Fibroblast of lung (primary cell): ENCODE measurements at regions not wholly inside any gene's neighbourhood (a gene's known extent, or its start where the extent isn't known, plus 50 kb on each side); places are given as distances from the start of the nearest gene placed in this dataset.

Experiments
- DNase-seq, 2 donors: peaks; one replicate each; pipeline versions ENCODE4 v3.0.0 to v3.0.0-alpha.2; 2010; ENCODE audit warnings: low read depth in 2 of 2
- H2AFZ ChIP-seq: 2 replicates; pipeline ENCODE4 v1.5.1; 2012; ENCODE audit warnings: low read length, control low read depth, inconsistent platforms
- H3K27ac ChIP-seq: 2 replicates; pipeline ENCODE4 v1.5.1; 2011; ENCODE audit warnings: low read length, control low read depth; ENCODE audit not compliant: insufficient read depth
- H3K27me3 ChIP-seq: 2 replicates; pipeline ENCODE4 v1.5.1; 2011; ENCODE audit warnings: mild to moderate bottlenecking, low read length; ENCODE audit not compliant: control insufficient read depth, insufficient read depth
- H3K36me3 ChIP-seq: 2 replicates; pipeline ENCODE4 v1.5.1; 2011; ENCODE audit warnings: low read length; ENCODE audit not compliant: control insufficient read depth, insufficient read depth
- H3K4me1 ChIP-seq: 2 replicates; pipeline ENCODE4 v1.5.1; 2011; ENCODE audit warnings: low read length; ENCODE audit not compliant: control insufficient read depth, insufficient read depth; ENCODE audit errors: extremely low read depth
- H3K4me2 ChIP-seq: 2 replicates; pipeline ENCODE4 v1.5.1; 2011; ENCODE audit warnings: low read length, control low read depth; ENCODE audit not compliant: insufficient read depth; ENCODE audit errors: extremely low read depth
- H3K4me3 ChIP-seq, 4 experiments: fragments of 200-600 bp in 1 of 4; sonication (generic) in 1 of 4; replicated peaks in 1 of 4; 2 replicates each; pipeline ENCODE4 v1.5.1; 2011 to 2016; ENCODE audit warnings: low read length in 4 of 4, low read depth in 3 of 4, mild to moderate bottlenecking in 3 of 4, control low read depth in 2 of 4, inconsistent platforms in 1 of 4, mixed read lengths in 1 of 4; ENCODE audit not compliant: insufficient read depth in 1 of 4; ENCODE audit errors: control extremely low read depth in 1 of 4
- H3K79me2 ChIP-seq: 2 replicates; pipeline ENCODE4 v1.5.1; 2012; ENCODE audit warnings: mild to moderate bottlenecking, low read length, inconsistent platforms; ENCODE audit not compliant: control insufficient read depth, insufficient read depth
- H3K9ac ChIP-seq: 2 replicates; pipeline ENCODE4 v1.5.1; 2011; ENCODE audit warnings: mild to moderate bottlenecking, low read length, control low read depth; ENCODE audit not compliant: insufficient read depth
- H3K9me3 ChIP-seq: 2 replicates; pipeline ENCODE4 v1.5.1; 2012; ENCODE audit warnings: low read depth, low read length; ENCODE audit not compliant: control insufficient read depth, insufficient read depth
- H4K20me1 ChIP-seq: 2 replicates; pipeline ENCODE4 v1.5.1; 2011; ENCODE audit warnings: low read length; ENCODE audit not compliant: control insufficient read depth, insufficient read depth; ENCODE audit errors: extremely low read depth
- EZH2 ChIP-seq: IDR thresholded peaks from 2 replicates; pipeline ENCODE4 v1.5.1; 2012; ENCODE audit warnings: low read length, control low read depth, mild to moderate bottlenecking; ENCODE audit errors: missing control alignments
- TF ChIP-seq, protein P1 (sequence below), 2 donors: IDR thresholded peaks in 1 of 2; conservative IDR thresholded peaks in 1 of 2; 1 replicate in 1 of 2; 2 replicates in 1 of 2; pipeline ENCODE4 v1.5.1; 2011 to 2012; ENCODE audit warnings: low read length in 2 of 2, control low read depth in 1 of 2, inconsistent platforms in 1 of 2, low read depth in 1 of 2, mild to moderate bottlenecking in 1 of 2

GRCh38 chr7:113299748-113300147, 181.4 kb upstream of the SMIM30 start:
- Histone ChIP-seq H3K9ac (no peak overlapping the region), H3K27me3 (no peaks in the 10 kb centered on the region), H3K9me3 (no peaks in the 10 kb centered on the region), H3K36me3 (no peaks in the 10 kb centered on the region), H3K4me1 (no peaks in the 10 kb centered on the region), H4K20me1 (no peaks in the 10 kb centered on the region), H3K4me3 (no peak overlapping the region), H3K79me2 (no peaks in the 10 kb centered on the region), H3K4me2 (no peak overlapping the region), H3K27ac (no peak overlapping the region), H2AFZ (no peak overlapping the region)
- TF ChIP-seq, protein P1, sequence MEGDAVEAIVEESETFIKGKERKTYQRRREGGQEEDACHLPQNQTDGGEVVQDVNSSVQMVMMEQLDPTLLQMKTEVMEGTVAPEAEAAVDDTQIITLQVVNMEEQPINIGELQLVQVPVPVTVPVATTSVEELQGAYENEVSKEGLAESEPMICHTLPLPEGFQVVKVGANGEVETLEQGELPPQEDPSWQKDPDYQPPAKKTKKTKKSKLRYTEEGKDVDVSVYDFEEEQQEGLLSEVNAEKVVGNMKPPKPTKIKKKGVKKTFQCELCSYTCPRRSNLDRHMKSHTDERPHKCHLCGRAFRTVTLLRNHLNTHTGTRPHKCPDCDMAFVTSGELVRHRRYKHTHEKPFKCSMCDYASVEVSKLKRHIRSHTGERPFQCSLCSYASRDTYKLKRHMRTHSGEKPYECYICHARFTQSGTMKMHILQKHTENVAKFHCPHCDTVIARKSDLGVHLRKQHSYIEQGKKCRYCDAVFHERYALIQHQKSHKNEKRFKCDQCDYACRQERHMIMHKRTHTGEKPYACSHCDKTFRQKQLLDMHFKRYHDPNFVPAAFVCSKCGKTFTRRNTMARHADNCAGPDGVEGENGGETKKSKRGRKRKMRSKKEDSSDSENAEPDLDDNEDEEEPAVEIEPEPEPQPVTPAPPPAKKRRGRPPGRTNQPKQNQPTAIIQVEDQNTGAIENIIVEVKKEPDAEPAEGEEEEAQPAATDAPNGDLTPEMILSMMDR (conservative IDR thresholded peaks at IDR 0.05 in 1 of 2, IDR thresholded peaks at IDR 0.05 in 1 of 2; ENCODE audit: low read depth in 1 of 2, low read length in 2 of 2): no peak
- TF ChIP-seq EZH2: no peak
- no peak for DNase-seq

GRCh38 chr7:113298501-113298900, 180.1 kb upstream of the SMIM30 start:
- no peak for DNase-seq
- H3K9me3 ChIP-seq: no peaks in the 10 kb centered on the region
- H3K4me1 ChIP-seq: no peaks in the 10 kb centered on the region

DNA sequence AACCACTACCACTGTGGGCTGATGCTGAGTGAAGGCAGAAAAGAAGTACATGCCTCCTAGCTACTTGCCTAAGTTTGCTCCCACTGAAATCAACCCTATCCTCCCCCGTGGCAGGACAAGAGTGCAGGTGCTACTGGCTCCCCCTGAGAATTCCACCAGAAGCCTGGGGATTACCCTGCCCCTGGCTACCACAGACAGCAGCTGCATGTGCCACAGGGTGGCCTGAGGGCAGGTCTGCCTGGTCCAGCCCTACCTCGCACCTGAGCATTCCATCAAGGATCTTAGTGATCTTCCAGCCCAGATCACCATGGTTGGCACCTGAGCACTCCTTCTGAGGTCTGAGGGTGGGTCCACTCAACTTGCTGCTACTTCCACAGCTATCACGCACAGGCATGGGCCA, 176.4 kb upstream of the SMIM30 start:
- Histone ChIP-seq H3K27me3 (no peaks in the 10 kb centered on the region), H4K20me1 (no peaks in the 10 kb centered on the region), H3K4me3 (no peak overlapping the region), H3K27ac (no peak overlapping the region), H3K9ac (no peak overlapping the region), H3K4me2 (no peak overlapping the region), H3K79me2 (no peaks in the 10 kb centered on the region), H2AFZ (no peak overlapping the region), H3K9me3 (no peaks in the 10 kb centered on the region), H3K4me1 (no peaks in the 10 kb centered on the region), H3K36me3 (no peaks in the 10 kb centered on the region)
- DNase-seq: no peak
- TF ChIP-seq EZH2: no peak
- TF ChIP-seq, protein P1 (conservative IDR thresholded peaks at IDR 0.05 in 1 of 2, IDR thresholded peaks at IDR 0.05 in 1 of 2; ENCODE audit: low read depth in 1 of 2, low read length in 2 of 2): no peak

More at GRCh38 chr7:113298501-113298900, 180.1 kb upstream of the SMIM30 start:
- no peak overlapping the region for H2AFZ ChIP-seq
- no peak for TF ChIP-seq EZH2
- TF ChIP-seq, protein P1 (conservative IDR thresholded peaks at IDR 0.05 in 1 of 2, IDR thresholded peaks at IDR 0.05 in 1 of 2; ENCODE audit: low read depth in 1 of 2, low read length in 2 of 2): no peak
- H4K20me1 ChIP-seq: no peaks in the 10 kb centered on the region
- H3K4me2 ChIP-seq: no peak overlapping the region
- H3K9ac ChIP-seq: no peak overlapping the region
- no peak overlapping the region for H3K27ac ChIP-seq
- H3K79me2 ChIP-seq: no peaks in the 10 kb centered on the region
- no peak overlapping the region for H3K4me3 ChIP-seq
- no peaks in the 10 kb centered on the region for H3K36me3 ChIP-seq
- no peaks in the 10 kb centered on the region for H3K27me3 ChIP-seq
